Peyer's patch (tissue), 4 donors: ENCODE measurements at regions not wholly inside any gene's neighbourhood (a gene's known extent, or its start where the extent isn't known, plus 50 kb on each side); places are given as distances from the start of the nearest gene placed in this dataset.

Experiments
- POLR2A ChIP-seq, 2 donors: fragments of 450-650 bp; IDR thresholded peaks; one replicate each; pipeline ENCODE4 v1.5.1; 2017; ENCODE audit warnings: antibody characterized with exemption in 2 of 2, mild to moderate bottlenecking in 2 of 2, moderate library complexity in 2 of 2
- TF ChIP-seq, protein P1 (sequence below), 6 experiments: fragments of 450-650 bp in 4 of 6; fragments of 200-600 bp in 2 of 6; sonication (generic) in 1 of 6; IDR thresholded peaks; one replicate each; pipeline ENCODE4 v1.5.1; 2017 to 2019; ENCODE audit warnings: antibody characterized with exemption in 6 of 6, mild to moderate bottlenecking in 3 of 6, moderate library complexity in 1 of 6

DNA sequence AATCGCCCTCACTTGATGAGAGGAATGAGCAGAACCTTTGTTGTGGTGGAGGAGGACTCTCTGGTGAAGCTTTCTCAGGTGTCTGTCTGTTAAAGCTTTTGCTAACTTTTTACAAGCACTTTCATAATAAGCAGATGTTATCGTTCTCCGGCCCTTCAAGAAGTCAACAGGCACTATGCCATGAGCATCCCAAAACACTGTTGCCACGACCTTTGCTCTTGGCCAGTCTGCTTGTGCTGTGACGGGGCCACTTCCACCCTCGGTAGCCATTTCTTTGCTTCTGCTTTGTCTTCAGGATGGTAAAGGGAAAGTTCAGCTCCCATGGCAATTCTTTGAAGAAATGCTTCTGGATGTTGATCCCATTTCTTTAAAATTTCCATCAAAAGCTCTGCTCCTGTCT, 93.5 kb upstream of the ANKRD10 start:
- TF ChIP-seq, protein P1, sequence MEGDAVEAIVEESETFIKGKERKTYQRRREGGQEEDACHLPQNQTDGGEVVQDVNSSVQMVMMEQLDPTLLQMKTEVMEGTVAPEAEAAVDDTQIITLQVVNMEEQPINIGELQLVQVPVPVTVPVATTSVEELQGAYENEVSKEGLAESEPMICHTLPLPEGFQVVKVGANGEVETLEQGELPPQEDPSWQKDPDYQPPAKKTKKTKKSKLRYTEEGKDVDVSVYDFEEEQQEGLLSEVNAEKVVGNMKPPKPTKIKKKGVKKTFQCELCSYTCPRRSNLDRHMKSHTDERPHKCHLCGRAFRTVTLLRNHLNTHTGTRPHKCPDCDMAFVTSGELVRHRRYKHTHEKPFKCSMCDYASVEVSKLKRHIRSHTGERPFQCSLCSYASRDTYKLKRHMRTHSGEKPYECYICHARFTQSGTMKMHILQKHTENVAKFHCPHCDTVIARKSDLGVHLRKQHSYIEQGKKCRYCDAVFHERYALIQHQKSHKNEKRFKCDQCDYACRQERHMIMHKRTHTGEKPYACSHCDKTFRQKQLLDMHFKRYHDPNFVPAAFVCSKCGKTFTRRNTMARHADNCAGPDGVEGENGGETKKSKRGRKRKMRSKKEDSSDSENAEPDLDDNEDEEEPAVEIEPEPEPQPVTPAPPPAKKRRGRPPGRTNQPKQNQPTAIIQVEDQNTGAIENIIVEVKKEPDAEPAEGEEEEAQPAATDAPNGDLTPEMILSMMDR (IDR thresholded peaks at IDR 0.05) = no peak
- no peak for TF ChIP-seq POLR2A (IDR thresholded peaks at IDR 0.05)
